GM19455 (cell line): ENCODE measurements at regions not wholly inside any gene's neighbourhood (a gene's known extent, or its start where the extent isn't known, plus 50 kb on each side); places are given as distances from the start of the nearest gene placed in this dataset.
A peak's percentile ranks its signal among the peaks of the same experiment; 100 is the strongest.

Experiments used
- ATAC-seq: cut with Tn5 transposase; IDR thresholded peaks from one replicate; pipeline ENCODE4 v1.9.1; 2021; ENCODE audit not compliant: unreplicated experiment

- ATAC-seq = no peak
Measured at GRCh38 chr4:26067035-26067434, 153.0 kb downstream of the SMIM20 start.

- ATAC-seq = no peak
Measured at GRCh38 chr4:26069218-26069617, 155.2 kb downstream of the SMIM20 start.

GRCh38 chr4:26071688-26072087, 157.7 kb downstream of the SMIM20 start:
- no peak for ATAC-seq

- ATAC-seq = no peak
Measured at GRCh38 chr4:26073886-26074560, 160.0 kb downstream of the SMIM20 start.

- peak; percentile 64 for ATAC-seq
Measured at GRCh38 chr4:26074712-26075430, 160.9 kb downstream of the SMIM20 start.

GRCh38 chr4:26075583-26075982, 161.6 kb downstream of the SMIM20 start:
- ATAC-seq = no peak

- peak; percentile 89 for ATAC-seq
Measured at GRCh38 chr4:26076000-26076587, 162.1 kb downstream of the SMIM20 start.

GRCh38 chr4:26076896-26077295, 162.9 kb downstream of the SMIM20 start:
- no peak for ATAC-seq

GRCh38 chr4:26077756-26078155, 163.7 kb downstream of the SMIM20 start:
- ATAC-seq = no peak

GRCh38 chr4:26080870-26081628, 167.0 kb downstream of the SMIM20 start:
- ATAC-seq = no peak

GRCh38 chr4:26081795-26082498, 167.9 kb downstream of the SMIM20 start:
- ATAC-seq = no peak

GRCh38 chr4:26082565-26082964, 168.5 kb downstream of the SMIM20 start:
- no peak for ATAC-seq

GRCh38 chr4:26083987-26084386, 170.0 kb downstream of the SMIM20 start:
- ATAC-seq = peak; percentile 58

GRCh38 chr4:26084414-26084813, 170.4 kb downstream of the SMIM20 start:
- ATAC-seq = no peak

- no peak for ATAC-seq
Measured at GRCh38 chr4:26085551-26085950, 171.5 kb downstream of the SMIM20 start.

- ATAC-seq = no peak
Measured at GRCh38 chr4:26086621-26087441, 172.8 kb downstream of the SMIM20 start.

- peak; percentile 52 for ATAC-seq
Measured at GRCh38 chr4:26088433-26088928, 174.5 kb downstream of the SMIM20 start.

GRCh38 chr4:26093551-26093950, 179.5 kb downstream of the SMIM20 start:
- no peak for ATAC-seq

- no peak for ATAC-seq
Measured at GRCh38 chr4:26094076-26094475, 180.1 kb downstream of the SMIM20 start.

GRCh38 chr4:26094911-26095310, 180.9 kb downstream of the SMIM20 start:
- no peak for ATAC-seq
